GM19240 (cell line): ENCODE measurements at regions not wholly inside any gene's neighbourhood (a gene's known extent, or its start where the extent isn't known, plus 50 kb on each side); places are given as distances from the start of the nearest gene placed in this dataset.

Experiments used
- DNase-seq: peaks from one replicate; pipeline ENCODE4 v3.0.0; 2011; ENCODE audit warnings: low spot score; ENCODE audit not compliant: insufficient read length

DNA sequence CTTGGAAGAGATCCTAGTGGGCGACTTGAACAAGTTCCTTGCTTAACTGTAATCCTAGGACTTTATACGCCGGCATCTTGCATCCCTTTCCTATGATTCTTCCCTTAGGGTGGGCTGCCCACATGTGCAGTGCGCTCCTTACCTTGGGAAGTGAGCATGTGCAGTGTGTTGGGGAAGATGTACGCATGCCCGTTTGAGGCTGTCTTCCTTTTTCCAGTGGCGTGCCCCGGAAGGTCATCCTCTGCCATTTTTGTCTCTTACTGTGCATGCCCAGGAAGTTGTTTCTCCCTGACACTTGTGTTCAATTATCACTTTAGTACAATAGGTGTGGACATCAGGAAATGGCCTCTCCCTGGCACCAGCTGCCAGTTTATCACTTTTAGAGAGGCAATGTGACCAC is 936.5 kb downstream of the TBC1D22A start:
- no peak for DNase-seq

DNA sequence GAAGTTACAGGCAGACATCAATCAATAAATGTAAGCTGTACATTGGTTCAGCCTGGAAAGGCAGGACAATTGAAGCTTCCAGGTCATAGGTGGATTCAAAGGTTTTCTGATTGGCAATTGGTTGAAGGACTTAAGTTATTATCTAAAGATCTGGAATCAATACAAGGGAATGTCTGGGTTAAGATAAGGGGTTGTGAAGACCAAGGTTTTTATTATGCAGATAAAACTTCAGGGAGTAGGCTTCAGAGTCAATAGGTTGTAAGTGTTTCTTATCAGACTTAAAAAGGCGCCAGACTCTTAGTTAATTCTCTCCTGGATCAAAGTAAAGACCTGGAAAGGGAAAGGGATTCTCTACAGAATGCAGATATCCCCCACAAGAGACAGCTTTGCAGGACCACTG is 935.4 kb downstream of the TBC1D22A start:
- DNase-seq = no peak

DNA sequence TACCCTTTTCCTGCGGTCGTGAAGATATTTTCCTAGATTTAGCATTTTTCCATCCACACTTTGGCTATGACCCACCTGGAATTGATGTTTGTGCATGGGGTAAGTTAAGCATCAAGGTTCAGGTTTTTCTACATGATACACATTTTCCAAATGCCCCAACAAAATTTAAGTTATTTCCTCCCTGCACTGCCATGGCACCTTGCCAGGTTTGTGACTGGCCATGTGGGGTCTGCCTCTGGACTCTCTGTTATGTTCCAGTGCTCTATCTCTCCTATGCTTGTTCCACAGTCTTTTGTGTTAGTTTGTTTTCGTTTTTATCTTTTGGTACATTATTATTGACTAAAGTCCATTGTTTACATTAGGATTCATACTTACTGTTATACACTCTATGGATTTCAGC is 934.3 kb downstream of the TBC1D22A start:
- no peak for DNase-seq

DNA sequence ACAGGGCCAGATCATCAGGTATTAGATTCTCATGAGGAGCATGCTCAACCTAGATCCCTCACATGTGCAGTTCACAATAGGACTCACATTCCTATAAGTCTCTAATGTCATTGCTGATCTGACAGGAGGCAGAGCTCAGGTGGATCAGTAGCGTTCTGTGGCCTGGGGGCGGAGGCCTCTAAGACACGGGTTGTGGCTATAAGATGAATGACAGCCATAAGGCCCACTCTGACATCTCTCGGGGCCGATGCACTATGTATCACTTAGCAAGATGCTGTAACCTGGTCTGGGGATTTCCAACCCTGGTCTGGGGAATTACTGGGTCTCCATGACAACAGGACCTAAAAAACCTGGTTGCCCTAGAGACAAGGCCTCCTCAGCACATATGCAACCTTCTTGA is 932.7 kb downstream of the TBC1D22A start:
- no peak for DNase-seq

DNA sequence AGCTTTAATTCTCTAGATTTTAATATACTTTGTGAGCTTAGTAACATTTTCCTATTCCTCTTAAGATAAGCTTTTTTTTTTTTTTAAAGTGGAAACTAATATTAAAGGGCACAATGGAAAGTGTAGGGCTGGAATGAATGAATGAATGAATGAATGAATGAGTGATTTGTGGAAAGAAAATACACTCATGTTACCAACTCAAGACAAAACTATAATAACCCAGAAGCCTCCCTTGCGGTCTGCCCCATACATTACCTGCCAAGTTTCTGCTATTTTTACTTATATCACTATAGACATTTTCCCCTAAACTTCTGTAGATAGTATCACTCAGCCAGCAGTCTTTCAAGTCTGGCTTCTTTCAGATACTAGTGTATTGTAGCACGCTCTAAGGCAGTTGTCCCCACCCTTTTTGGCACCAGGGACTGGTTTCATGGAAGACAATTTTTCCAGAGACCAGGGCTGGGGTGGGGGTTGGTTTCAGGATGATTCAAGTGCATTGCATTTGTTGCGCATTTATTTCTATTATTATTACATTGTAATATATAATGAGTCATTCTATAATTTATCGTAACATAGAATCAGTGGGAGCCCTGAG is 932.2 kb downstream of the TBC1D22A start:
- DNase-seq = no peak

DNA sequence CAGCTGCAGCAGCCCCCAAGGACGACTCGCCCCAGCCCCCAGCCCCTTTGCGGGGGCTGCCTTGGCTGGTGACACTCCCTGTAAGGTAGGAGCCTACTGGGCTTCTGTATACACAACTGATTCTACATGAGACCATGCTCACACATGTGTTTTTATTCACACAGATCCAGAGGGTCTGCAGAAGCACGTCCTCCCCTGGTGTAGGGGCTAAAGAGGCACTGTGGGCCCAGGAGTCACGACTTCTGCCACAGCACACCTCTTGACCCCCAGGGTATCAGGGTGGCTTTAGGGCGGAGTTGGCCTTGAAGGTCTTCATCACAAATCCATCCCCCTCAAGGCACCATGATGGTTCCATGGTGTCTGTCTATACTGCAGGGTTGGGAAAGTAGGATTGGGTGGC is 931.2 kb downstream of the TBC1D22A start:
- no peak for DNase-seq

DNA sequence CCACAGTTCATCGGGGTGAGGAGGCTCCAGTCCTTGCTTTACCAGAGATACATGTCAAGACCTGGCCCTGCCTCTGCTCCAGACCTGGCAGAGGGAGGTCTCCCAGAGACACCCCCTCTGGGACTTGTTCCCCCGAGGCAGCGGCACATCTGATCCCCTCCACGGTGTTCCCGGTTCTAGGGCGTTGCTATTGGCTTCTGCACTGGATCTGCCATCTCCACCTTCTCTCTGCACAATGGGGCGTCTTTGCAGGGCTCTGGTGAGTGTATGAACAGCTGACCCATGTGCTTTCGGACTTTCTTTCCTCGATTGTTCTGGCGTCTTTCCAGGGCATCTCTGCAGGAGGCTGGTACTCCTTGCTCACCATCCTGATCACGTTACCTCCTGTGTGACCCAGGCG is 930.4 kb downstream of the TBC1D22A start:
- no peak for DNase-seq

DNA sequence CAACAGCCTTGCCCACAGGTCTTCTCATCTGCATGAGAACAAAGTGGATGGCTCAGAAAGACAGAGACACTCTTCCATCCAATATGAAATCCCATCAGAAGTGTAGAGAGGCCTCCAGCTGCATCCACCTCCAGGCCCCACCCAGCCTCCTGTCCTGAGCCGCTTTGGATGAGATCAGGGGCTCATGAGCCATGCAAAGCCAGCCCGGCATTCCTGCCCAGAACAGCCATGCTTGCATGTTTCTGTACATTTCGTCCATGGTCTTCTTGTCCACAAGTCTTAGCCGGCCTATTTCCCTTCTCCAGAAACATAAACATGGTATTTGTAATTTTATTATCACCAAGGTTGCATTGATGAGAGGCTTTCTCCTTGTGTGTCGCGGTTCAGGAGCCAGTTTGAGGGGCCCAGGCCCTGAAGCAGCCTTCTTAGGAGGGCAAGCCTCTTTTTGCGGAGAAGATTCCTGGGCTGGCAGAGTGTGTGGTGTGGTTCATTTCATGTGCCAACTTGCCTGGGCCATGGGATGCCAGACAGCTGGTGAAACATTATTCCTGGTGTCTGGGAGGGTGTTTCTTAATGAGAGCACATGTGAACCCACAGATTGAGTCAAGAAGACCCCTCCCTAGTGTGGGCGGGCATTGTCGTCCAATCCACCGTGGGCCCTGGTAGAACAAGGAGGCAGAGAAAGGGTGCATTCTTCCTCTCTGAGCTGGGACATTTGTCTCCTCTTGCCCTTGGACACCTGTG is 928.9 kb downstream of the TBC1D22A start:
- DNase-seq = no peak

DNA sequence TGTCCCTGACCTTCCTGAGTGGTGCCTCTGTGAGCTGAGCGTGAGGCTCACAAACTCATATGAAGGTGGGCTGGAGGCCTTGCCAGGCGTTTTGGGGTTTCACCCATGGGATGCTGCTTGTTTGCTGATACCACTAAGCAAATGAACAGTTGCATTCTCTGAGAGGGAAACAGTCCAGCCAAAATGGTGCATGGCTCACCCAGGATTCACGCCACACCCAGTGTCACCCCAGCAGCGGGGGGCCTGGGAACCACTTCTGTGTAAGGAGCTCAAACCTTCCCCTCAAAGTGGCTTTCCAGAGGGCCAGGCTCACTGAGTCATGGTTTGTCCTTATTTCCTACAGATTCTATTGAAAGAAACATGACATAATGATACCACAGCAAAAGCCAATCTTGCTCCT is 928.1 kb downstream of the TBC1D22A start:
- no peak for DNase-seq

DNA sequence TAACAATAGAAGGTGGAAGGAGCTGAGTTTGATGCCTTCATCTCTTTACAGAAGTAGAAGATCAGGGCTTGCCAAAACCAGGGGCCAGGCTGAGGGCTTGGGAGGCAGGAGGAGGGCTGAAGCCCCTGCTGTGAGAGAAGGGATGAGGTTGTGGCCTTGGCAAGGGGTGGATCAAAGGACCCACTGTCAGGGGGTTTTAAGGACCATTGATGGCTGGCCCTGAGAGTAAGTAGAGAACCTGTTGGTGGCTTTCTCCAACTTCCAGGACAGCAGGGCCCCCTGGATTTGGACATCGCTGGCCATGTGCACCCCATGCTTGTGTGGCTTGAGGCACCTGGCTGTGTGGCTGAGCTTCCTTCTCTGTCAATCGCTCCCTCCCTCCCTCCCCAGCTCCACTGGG is 927.7 kb downstream of the TBC1D22A start:
- DNase-seq = no peak

DNA sequence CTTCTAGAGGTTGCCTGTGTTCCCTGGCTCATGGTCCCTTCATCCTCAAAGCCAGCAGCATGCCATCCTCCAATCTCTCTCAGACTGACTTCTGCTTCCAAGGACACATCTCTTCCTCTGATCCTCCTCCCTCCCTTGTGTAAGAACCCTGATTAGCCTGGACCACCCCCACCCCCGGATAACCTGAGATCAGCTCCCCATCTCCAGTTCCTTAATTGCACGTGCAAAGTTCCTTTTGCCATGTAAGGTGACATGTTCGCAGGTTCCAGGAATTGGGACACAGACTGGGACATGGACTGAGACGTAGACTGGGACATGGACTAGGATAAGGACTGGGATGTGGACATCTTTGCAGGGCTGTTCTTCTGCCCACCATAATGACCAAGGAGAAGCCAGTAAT is 925.3 kb downstream of the TBC1D22A start:
- DNase-seq = no peak

DNA sequence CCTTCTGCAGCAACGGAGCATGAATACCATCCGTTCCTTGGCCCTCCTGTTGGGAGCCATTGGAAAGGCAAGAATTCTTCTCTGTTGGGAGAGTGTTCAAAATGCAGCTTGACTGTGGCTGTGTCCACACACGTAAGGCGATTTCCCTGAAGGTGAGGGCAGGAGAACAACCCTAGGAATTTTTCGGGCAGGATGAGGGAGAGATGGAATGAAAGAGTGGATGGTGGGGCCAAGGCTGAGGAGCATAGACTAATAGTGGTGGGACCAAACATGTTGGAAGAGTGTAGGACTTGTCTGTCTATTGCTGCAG is 924.9 kb downstream of the TBC1D22A start:
- DNase-seq = no peak

DNA sequence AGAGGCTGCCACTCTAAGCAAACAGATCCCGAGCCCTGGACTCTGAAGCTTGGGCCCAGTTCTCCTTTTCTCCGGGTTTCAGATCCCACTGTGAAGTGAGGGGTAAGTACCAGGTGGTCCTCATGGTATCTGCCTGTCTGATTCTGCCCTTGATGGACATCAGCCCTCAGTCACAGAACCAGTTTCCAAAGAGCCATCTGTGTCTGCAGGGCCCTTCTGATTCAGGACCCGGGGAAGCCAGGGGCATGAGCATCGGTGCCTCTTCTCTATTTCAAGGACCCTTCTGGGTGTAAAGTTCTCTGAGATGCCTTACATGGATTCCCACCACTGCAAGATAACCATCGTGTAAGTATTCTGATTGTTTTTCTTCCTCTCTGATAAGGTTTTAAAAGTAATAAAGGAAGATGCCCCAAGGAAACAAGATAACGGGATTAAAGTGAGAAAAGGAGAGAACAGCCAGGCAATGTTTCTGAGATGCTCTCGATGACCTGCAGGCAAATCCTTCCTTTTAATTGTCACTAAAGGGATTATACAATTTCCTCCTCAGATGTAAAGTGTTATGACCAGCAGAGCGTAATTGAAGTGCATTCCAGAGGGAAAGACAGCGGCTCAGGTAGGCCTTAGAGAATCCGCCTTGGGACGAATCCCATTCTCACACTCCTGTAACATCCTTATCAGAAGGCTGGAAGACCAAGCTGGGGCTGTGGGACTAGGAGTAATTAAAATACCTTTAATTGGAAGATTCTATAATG is 924.3 kb downstream of the TBC1D22A start:
- DNase-seq = no peak

DNA sequence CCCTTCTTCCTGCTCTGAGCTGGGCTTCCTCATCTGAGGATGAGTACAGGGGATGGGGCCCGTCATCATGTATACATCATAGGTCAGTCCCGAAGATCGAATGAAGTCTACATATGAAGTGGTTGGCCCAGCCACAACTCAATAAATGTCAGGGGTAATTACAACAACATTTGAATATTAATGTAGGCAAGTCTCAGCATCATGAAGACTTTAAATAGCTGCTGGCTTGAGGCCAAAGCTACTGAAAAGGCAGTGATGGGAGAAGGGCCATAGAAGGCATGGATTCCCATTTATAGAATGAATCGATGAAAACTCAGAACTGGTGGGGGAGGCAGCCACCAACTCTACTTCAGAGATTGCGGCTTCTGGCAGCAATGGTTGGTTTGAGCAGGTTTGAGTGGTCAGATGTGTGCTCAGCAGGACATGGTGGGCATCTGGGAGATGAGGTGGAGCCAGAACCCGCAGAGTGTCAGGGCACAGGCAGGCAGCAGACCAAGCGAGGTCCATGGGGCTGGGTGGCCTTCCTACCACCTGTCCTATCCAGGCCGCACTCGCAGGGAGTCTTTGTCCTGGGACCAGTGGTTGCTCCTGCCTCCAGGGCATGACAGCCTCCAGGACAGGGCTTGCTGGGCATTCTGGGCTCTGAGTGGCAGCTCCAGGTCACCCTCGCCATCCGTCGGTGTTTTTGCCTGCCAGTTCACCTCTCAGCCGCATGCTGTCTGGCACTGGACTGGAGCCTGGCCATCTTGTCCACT is 919.1 kb downstream of the TBC1D22A start:
- DNase-seq = no peak

DNA sequence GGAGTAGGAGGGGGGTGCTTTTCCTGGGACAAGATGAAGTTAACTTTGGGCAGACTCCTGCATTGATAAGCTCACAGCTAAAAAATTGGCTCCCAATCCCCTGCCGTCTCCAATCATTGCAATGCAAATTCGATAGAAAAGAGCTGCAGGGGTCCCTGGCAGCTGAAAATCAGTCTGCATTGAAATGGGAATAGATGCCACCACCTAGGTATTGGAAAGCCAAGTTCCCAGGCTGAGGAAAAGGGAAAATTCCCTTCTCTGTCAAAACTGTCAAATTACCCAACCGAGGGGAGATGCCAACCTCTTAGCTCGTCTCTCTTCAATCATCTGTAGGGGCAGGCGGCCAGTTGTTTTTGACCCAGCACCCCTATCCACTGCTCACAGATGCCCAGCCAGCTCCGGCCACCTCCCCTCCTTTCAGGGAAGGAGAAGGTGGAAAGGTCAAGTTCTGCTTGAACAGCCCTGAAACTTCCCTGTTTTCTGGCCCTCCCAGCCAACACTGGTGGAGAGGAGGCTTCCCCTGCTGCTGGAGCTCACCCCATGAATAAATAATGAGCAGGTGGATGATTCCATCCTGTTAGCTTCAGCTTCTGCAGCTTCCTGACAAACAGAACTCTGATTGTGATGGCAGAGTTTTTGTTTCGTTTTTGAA is 916.3 kb downstream of the TBC1D22A start:
- DNase-seq = no peak

DNA sequence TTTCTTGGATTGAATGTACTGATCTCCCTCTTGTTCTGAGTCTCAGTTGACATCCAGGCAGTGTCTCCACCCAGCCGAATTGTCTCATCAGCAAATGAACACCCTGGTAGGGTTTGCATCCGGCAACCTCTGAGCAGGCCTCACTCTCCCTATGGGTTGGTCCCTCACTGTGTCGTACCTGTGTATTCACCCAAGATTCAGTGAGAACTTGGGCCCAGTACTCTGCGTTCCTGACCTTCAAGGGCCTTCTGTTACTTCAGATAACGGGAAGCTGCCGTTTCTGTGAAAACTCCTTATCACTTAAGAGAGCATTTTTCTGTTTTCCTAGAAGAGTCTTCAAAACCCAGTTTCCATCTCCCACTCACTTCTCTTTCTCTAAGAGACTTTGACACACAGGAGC is 915.6 kb downstream of the TBC1D22A start:
- no peak for DNase-seq

DNA sequence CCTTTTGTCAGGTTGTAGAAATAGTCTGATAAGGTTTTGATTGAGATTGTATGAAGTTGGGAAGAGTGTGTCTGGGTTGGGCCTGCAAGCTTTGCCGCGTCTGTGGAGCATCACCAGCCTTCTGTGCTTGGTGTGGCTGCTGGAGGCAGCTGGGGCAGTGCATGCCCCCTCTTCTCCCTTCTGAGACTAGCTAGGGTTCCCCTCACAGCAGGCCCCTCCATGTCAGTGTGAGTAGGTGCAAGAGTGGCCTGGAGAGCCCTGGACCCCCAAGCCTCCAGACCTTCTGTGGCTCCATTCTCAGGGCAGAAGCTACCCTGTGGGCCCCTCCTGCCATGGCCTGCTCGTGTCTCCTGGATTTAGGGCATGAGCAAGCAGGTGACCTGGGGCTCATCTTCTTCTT is 914.2 kb downstream of the TBC1D22A start:
- no peak for DNase-seq

DNA sequence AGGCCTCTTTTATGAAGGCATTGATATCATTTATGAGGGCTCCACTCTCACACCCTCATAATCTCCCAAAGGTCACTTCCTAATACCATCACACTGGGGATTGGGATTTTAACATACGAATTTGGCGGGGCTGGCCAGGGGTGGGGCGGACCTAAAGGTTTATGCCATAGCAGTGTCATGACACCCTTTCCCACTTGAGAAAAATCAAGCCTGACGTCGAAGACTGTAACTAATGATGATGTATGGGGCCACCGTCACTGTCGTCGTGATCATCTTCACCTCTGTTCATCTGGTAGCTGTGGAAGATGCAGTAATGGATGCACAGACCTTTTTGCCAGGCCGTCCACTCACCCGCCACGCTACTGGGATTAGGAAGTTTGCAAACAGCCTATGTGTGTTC is 912.1 kb downstream of the TBC1D22A start:
- DNase-seq = no peak

DNA sequence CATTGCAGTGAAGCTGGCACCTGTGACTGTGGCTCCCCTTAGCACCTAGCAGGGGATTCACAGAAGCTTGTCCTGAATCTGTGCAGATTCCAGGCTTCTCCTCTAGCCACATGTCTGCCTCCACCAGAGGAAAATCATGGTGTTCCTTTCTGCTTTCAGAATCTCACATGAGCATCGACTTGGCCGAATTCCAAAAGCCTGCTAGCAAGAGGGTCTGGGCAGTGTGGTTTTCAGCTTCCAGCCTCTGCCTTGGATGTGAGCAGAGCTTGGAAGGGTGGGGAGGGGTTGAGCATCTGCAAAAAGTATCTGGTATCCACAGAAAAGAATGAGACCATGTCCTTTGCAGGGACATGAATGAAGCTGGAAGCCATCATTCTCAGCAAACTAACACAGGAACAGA is 911.1 kb downstream of the TBC1D22A start:
- no peak for DNase-seq

DNA sequence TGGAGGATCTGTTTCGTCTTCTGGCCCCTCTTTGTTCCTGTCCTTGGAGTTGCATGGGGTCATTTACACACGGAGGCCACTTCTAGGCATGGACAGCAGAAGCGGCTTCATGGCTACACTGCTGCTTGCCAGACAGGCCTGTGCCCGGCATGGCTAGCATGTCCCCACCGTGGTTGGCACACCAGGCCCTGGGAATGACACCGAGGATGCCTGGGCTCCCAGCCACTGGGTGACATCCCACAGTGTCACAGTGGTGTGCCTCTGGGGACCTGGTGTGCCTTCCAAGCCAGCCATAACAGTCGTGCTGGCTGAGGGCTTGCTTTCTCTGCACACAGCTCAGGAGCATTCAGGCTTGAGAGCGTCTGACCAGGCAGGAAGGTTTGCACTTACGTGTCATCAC is 910.1 kb downstream of the TBC1D22A start:
- no peak for DNase-seq

DNA sequence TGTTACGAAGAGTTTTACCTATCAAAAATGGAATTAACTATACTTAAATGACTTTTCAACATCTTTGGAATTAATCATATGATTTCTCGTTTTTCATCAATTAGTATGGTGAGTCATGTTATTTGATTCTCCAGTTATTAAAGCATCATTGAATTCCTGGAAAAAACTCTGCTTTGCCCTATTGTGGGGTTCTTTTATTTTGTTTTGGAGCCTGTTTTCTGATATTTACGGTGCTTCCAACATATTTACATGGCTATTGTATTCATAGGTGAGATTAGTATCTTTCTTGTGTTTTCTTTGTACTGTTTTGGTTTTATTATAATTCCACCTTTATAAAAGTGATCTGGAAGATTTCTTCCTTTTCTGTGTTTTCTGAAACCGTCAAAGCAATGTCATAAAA is 902.7 kb downstream of the TBC1D22A start:
- no peak for DNase-seq
